ENCODE measurements at regions not wholly inside any gene's neighbourhood (a gene's known extent, or its start where the extent isn't known, plus 50 kb on each side); places are given as distances from the start of the nearest gene placed in this dataset.

- Mint-ChIP-seq H3K36me3 (ENCODE audit: low read depth) (no peaks in the 10 kb centered on the region), H3K4me1 (no peaks in the 10 kb centered on the region), H3K27ac (no peak overlapping the region), H3K4me3 (no peak overlapping the region), H3K9me3 (peaks cover 38% of the 10 kb centered on the region), H3K27me3 (ENCODE audit: low read depth, poor library complexity) (no peaks in the 10 kb centered on the region)
- no peak for DNase-seq
- TF ChIP-seq CTCF (IDR thresholded peaks at IDR 0.05): no peak
Measured at GRCh38 chr4:119722670-119723069, 94.1 kb upstream of the PDE5A start.

GRCh38 chr4:119721878-119722277, 93.3 kb upstream of the PDE5A start:
- Mint-ChIP-seq H3K4me3 (no peak overlapping the region), H3K27me3 (ENCODE audit: low read depth, poor library complexity) (no peaks in the 10 kb centered on the region), H3K4me1 (no peaks in the 10 kb centered on the region), H3K27ac (no peak overlapping the region), H3K9me3 (peaks cover 43% of the 10 kb centered on the region), H3K36me3 (ENCODE audit: low read depth) (no peaks in the 10 kb centered on the region)
- no peak for TF ChIP-seq CTCF (IDR thresholded peaks at IDR 0.05)
- DNase-seq: no peak

GRCh38 chr4:119715490-119716445, 87.2 kb upstream of the PDE5A start:
- no peak for DNase-seq
- Mint-ChIP-seq H3K27me3 (ENCODE audit: low read depth, poor library complexity) (peaks cover 8% of the 10 kb centered on the region), H3K27ac (no peak overlapping the region), H3K4me1 (no peaks in the 10 kb centered on the region), H3K36me3 (ENCODE audit: low read depth) (peaks cover 4% of the 10 kb centered on the region), H3K9me3 (peaks cover 71% of the 10 kb centered on the region), H3K4me3 (no peak overlapping the region)
- no peak for TF ChIP-seq CTCF (IDR thresholded peaks at IDR 0.05)

- no peak overlapping the region for H3K4me3 Mint-ChIP-seq
- DNase-seq: no peak
- H3K36me3 Mint-ChIP-seq (ENCODE audit: low read depth): no peaks in the 10 kb centered on the region
- H3K4me1 Mint-ChIP-seq: no peaks in the 10 kb centered on the region
- no peaks in the 10 kb centered on the region for H3K27me3 Mint-ChIP-seq (ENCODE audit: low read depth, poor library complexity)
- no peak overlapping the region for H3K27ac Mint-ChIP-seq
- peaks cover 21% of the 10 kb centered on the region for H3K9me3 Mint-ChIP-seq
- no peak for TF ChIP-seq CTCF (IDR thresholded peaks at IDR 0.05)
Measured at GRCh38 chr4:119709418-119709817, 80.8 kb upstream of the PDE5A start.

GRCh38 chr4:119707336-119707735, 78.7 kb upstream of the PDE5A start:
- H3K4me1 Mint-ChIP-seq: no peaks in the 10 kb centered on the region
- H3K36me3 Mint-ChIP-seq (ENCODE audit: low read depth): no peaks in the 10 kb centered on the region
- TF ChIP-seq CTCF (IDR thresholded peaks at IDR 0.05): no peak
- no peaks in the 10 kb centered on the region for H3K27me3 Mint-ChIP-seq (ENCODE audit: low read depth, poor library complexity)
- H3K9me3 Mint-ChIP-seq: peaks cover 12% of the 10 kb centered on the region
- DNase-seq: no peak
- no peak overlapping the region for H3K27ac Mint-ChIP-seq
- no peak overlapping the region for H3K4me3 Mint-ChIP-seq

- DNase-seq: no peak
- H3K27ac Mint-ChIP-seq: no peak overlapping the region
- TF ChIP-seq CTCF (IDR thresholded peaks at IDR 0.05): no peak
- peaks cover 7% of the 10 kb centered on the region for H3K9me3 Mint-ChIP-seq
- H3K4me3 Mint-ChIP-seq: no peak overlapping the region
- H3K4me1 Mint-ChIP-seq: no peaks in the 10 kb centered on the region
- no peaks in the 10 kb centered on the region for H3K27me3 Mint-ChIP-seq (ENCODE audit: low read depth, poor library complexity)
- H3K36me3 Mint-ChIP-seq (ENCODE audit: low read depth): no peaks in the 10 kb centered on the region
Measured at GRCh38 chr4:119706804-119707203, 78.2 kb upstream of the PDE5A start.
